ENCODE measurements at regions not wholly inside any gene's neighbourhood (a gene's known extent, or its start where the extent isn't known, plus 50 kb on each side); places are given as distances from the start of the nearest gene placed in this dataset.

DNA sequence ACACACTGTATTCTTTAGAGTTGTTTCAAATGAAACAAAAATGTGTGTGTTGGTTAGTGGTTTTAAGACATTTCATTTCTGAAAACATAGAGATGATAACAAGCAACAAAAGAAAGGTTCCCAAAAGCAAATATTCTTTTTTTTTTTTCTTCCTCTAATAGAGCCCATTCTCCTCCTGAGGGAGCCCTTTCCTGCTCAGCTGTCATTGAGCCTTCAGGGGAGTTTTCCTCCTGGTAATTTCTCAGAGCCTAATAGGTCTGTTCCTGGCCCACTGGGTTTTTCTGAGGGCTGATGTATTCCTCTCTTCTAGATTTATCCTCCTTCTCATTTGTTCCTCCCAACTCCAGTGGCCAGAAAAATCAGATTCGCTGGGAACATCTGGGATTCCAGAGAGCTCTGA is 654.5 kb downstream of the NOVA1 start:
- DNase-seq (no peak), ATAC-seq (no peak)
- POLR2A ChIA-PET = no interaction called here
- CTCF ChIA-PET = no interaction called here
- H3K9me3 ChIP-seq (ENCODE audit: control insufficient read depth in 2 of 3, low read length in 3 of 3) = no peaks in the 10 kb centered on the region
- intact Hi-C loops (cut with micrococcal nuclease) = no loop called here
- no peaks in the 10 kb centered on the region for H3K4me1 ChIP-seq (ENCODE audit: control insufficient read depth in 2 of 2, insufficient read depth in 2 of 2, low read length in 2 of 2)
- H3K4me3 ChIP-seq (ENCODE audit: low read length) = no peak overlapping the region
- peaks cover 0 to 13% (median 4%) of the 10 kb centered on the region in 11 donors for H3K9me3 Mint-ChIP-seq
- H3K4me1 Mint-ChIP-seq = no peaks in the 10 kb centered on the region
- no peaks in the 10 kb centered on the region for H3K27me3 Mint-ChIP-seq
- H3K27ac ChIP-seq (ENCODE audit: low read depth, low read length) = no peak overlapping the region
- no peaks in the 10 kb centered on the region for H3K27me3 ChIP-seq (ENCODE audit: control insufficient read depth in 2 of 2, insufficient read depth in 2 of 2, low read length in 2 of 2)
- H3K27ac Mint-ChIP-seq = no peak overlapping the region
- no peaks in the 10 kb centered on the region for H3K36me3 Mint-ChIP-seq
- no peak overlapping the region for H3K4me3 Mint-ChIP-seq
- no peaks in the 10 kb centered on the region for H3K36me3 ChIP-seq (ENCODE audit: control insufficient read depth in 2 of 3, insufficient read depth in 3 of 3, low read length in 3 of 3)

GRCh38 chr14:25942090-25942489 is 655.7 kb downstream of the NOVA1 start:
- Histone ChIP-seq H3K4me3 (ENCODE audit: low read length) (no peak overlapping the region), H3K36me3 (ENCODE audit: control insufficient read depth in 2 of 3, insufficient read depth in 3 of 3, low read length in 3 of 3) (no peaks in the 10 kb centered on the region), H3K9me3 (ENCODE audit: control insufficient read depth in 2 of 3, low read length in 3 of 3) (no peaks in the 10 kb centered on the region), H3K27me3 (ENCODE audit: control insufficient read depth in 2 of 2, insufficient read depth in 2 of 2, low read length in 2 of 2) (no peaks in the 10 kb centered on the region), H3K27ac (ENCODE audit: low read depth, low read length) (no peak overlapping the region), H3K4me1 (ENCODE audit: control insufficient read depth in 2 of 2, insufficient read depth in 2 of 2, low read length in 2 of 2) (no peaks in the 10 kb centered on the region)
- H3K4me1 Mint-ChIP-seq = no peaks in the 10 kb centered on the region
- DNase-seq (no peak), ATAC-seq (no peak)
- H3K27me3 Mint-ChIP-seq = no peaks in the 10 kb centered on the region
- H3K4me3 Mint-ChIP-seq = no peak overlapping the region
- POLR2A ChIA-PET = no interaction called here
- H3K36me3 Mint-ChIP-seq = no peaks in the 10 kb centered on the region
- intact Hi-C loops (cut with micrococcal nuclease) = no loop called here
- no peak overlapping the region for H3K27ac Mint-ChIP-seq
- H3K9me3 Mint-ChIP-seq = peaks cover 0 to 15% (median 6%) of the 10 kb centered on the region in 11 donors
- CTCF ChIA-PET = interaction anchor here (0.7 kb wide), 1 partner anchor 428 kb away, joined by 3 read pairs; no protein-coding TSS in a partner anchor

- H3K36me3 ChIP-seq (ENCODE audit: control insufficient read depth in 2 of 3, insufficient read depth in 3 of 3, low read length in 3 of 3) = no peaks in the 10 kb centered on the region
- peaks cover 0 to 14% (median 3%) of the 10 kb centered on the region in 11 donors for H3K9me3 Mint-ChIP-seq
- ChIA-PET POLR2A (no interaction called here), CTCF (no interaction called here)
- no peak overlapping the region for H3K4me3 ChIP-seq (ENCODE audit: low read length)
- intact Hi-C loops (cut with micrococcal nuclease) = no loop called here
- no peaks in the 10 kb centered on the region for H3K27me3 Mint-ChIP-seq
- H3K4me3 Mint-ChIP-seq = no peak overlapping the region
- no peak overlapping the region for H3K27ac Mint-ChIP-seq
- DNase-seq = no peak
- H3K4me1 Mint-ChIP-seq = no peaks in the 10 kb centered on the region
- H3K9me3 ChIP-seq (ENCODE audit: control insufficient read depth in 2 of 3, low read length in 3 of 3) = no peaks in the 10 kb centered on the region
- no peak for ATAC-seq
- no peaks in the 10 kb centered on the region for H3K4me1 ChIP-seq (ENCODE audit: control insufficient read depth in 2 of 2, insufficient read depth in 2 of 2, low read length in 2 of 2)
- no peaks in the 10 kb centered on the region for H3K36me3 Mint-ChIP-seq
- H3K27me3 ChIP-seq (ENCODE audit: control insufficient read depth in 2 of 2, insufficient read depth in 2 of 2, low read length in 2 of 2) = no peaks in the 10 kb centered on the region
- no peak overlapping the region for H3K27ac ChIP-seq (ENCODE audit: low read depth, low read length)
These were observed 664.1 kb downstream of the NOVA1 start for GRCh38 chr14:25933731-25934130.

DNA sequence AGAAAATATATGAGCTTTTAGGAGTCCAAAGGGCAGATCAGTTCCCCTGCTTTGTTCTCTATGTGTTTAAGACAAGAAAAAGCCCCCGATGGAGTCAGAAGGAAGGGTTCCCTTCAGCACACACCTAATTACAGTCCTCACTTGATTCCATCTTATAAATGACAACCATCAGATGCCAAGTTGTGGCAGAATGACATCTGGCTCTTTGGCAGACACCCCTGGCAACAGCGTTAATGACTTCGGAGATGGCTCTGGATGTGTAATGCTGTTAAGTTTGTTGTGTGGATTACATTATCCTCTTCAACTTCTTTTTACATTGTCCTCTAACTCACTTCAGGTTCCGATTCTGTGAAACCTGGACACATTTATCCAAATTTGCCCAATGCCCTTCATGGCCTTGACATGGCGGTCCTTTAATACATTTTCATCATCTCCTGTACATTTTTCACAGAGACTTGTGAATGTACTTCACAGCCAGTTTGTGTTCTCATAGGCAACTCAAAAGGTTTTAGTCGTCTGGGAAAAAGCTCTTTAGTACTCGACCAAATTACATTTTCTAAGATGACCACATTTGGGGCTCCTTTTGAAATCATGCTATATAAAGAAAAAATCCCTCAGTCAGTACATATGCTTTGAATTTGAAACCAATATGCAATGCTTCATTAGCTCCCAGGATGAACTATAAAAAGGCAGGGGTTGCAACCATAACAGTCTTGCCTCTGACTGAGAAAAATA is 667.8 kb downstream of the NOVA1 start:
- no peaks in the 10 kb centered on the region for H3K36me3 ChIP-seq (ENCODE audit: control insufficient read depth in 2 of 3, insufficient read depth in 3 of 3, low read length in 3 of 3)
- no peaks in the 10 kb centered on the region for H3K27me3 Mint-ChIP-seq

GRCh38 chr14:25911831-25912230 is 686.0 kb downstream of the NOVA1 start:
- Histone ChIP-seq H3K4me3 (ENCODE audit: low read length) (no peak overlapping the region), H3K27ac (ENCODE audit: low read depth, low read length) (no peak overlapping the region), H3K27me3 (ENCODE audit: control insufficient read depth in 2 of 2, insufficient read depth in 2 of 2, low read length in 2 of 2) (no peaks in the 10 kb centered on the region), H3K4me1 (ENCODE audit: control insufficient read depth in 2 of 2, insufficient read depth in 2 of 2, low read length in 2 of 2) (no peaks in the 10 kb centered on the region), H3K9me3 (ENCODE audit: control insufficient read depth in 2 of 3, low read length in 3 of 3) (no peaks in the 10 kb centered on the region), H3K36me3 (ENCODE audit: control insufficient read depth in 2 of 3, insufficient read depth in 3 of 3, low read length in 3 of 3) (no peaks in the 10 kb centered on the region)
- Mint-ChIP-seq H3K4me1 (no peaks in the 10 kb centered on the region), H3K36me3 (peaks cover 0 to under 1% (median 0%) of the 10 kb centered on the region in 5 donors), H3K9me3 (peaks cover 0 to 36% (median 6%) of the 10 kb centered on the region in 11 donors), H3K4me3 (no peak overlapping the region), H3K27ac (no peak overlapping the region), H3K27me3 (no peaks in the 10 kb centered on the region)
- POLR2A ChIA-PET = no interaction called here
- no peak for ATAC-seq
- CTCF ChIA-PET = no interaction called here
- intact Hi-C loops (cut with micrococcal nuclease) = no loop called here
- no peak for DNase-seq

More for the DNA sequence above, 667.8 kb downstream of the NOVA1 start:
- CTCF ChIA-PET = no interaction called here
- intact Hi-C loops (cut with micrococcal nuclease) = no loop called here
- H3K4me3 ChIP-seq (ENCODE audit: low read length) = no peak overlapping the region
- POLR2A ChIA-PET = no interaction called here
- H3K4me1 ChIP-seq (ENCODE audit: control insufficient read depth in 2 of 2, insufficient read depth in 2 of 2, low read length in 2 of 2) = no peaks in the 10 kb centered on the region
- H3K27me3 ChIP-seq (ENCODE audit: control insufficient read depth in 2 of 2, insufficient read depth in 2 of 2, low read length in 2 of 2) = no peaks in the 10 kb centered on the region
- Mint-ChIP-seq H3K27ac (no peak overlapping the region), H3K9me3 (peaks cover 0 to 25% (median 9%) of the 10 kb centered on the region in 11 donors), H3K4me3 (no peak overlapping the region), H3K4me1 (no peaks in the 10 kb centered on the region), H3K36me3 (no peaks in the 10 kb centered on the region)
- H3K27ac ChIP-seq (ENCODE audit: low read depth, low read length) = no peak overlapping the region
- no peak for ATAC-seq
- DNase-seq = no peak
- no peaks in the 10 kb centered on the region for H3K9me3 ChIP-seq (ENCODE audit: control insufficient read depth in 2 of 3, low read length in 3 of 3)

DNA sequence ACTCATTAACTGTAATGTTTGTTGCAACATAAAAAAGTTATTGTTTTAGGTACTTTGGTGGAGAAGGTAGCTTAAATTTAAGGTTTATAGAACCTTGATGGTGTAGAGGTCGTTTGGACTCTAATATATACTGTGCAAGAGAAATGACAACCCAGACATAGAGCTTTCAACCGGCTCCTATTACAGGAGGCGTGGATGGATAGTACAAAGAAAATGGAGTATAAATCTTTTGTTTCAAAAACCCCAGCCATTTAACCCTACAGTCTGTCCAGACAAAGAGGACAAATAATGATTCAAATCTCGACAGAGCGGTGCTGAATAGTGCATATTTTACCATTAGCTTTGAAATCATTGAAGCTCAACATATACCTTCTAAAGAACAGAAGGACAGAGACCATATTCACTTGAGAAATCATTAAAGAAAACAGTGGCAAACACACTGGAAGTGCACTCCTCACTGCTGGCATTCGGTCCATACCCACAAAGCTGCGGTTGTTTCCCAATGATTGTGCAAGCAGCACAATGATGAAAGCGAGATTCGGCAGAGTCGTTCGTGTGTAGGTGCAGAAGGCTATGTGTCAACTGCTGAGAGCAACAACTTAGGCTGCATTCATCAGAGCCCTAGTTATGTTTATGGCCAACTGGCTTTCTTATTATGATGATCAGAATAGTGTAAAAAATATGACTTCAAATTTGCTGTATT is 688.6 kb downstream of the NOVA1 start:
- H3K4me1 ChIP-seq (ENCODE audit: control insufficient read depth in 2 of 2, insufficient read depth in 2 of 2, low read length in 2 of 2) = no peaks in the 10 kb centered on the region
- H3K27me3 ChIP-seq (ENCODE audit: control insufficient read depth in 2 of 2, insufficient read depth in 2 of 2, low read length in 2 of 2) = no peaks in the 10 kb centered on the region
- no peaks in the 10 kb centered on the region for H3K9me3 ChIP-seq (ENCODE audit: control insufficient read depth in 2 of 3, low read length in 3 of 3)
- DNase-seq = no peak
- no peaks in the 10 kb centered on the region for H3K36me3 ChIP-seq (ENCODE audit: control insufficient read depth in 2 of 3, insufficient read depth in 3 of 3, low read length in 3 of 3)
- Mint-ChIP-seq H3K9me3 (peaks cover 0 to 38% (median 6%) of the 10 kb centered on the region in 11 donors), H3K36me3 (peaks cover 0 to 7% (median 0%) of the 10 kb centered on the region in 5 donors), H3K27ac (no peak overlapping the region), H3K27me3 (no peaks in the 10 kb centered on the region), H3K4me3 (no peak overlapping the region), H3K4me1 (no peaks in the 10 kb centered on the region)
- intact Hi-C loops (cut with micrococcal nuclease) = no loop called here
- no peak for ATAC-seq
- H3K27ac ChIP-seq (ENCODE audit: low read depth, low read length) = no peak overlapping the region
- POLR2A ChIA-PET = no interaction called here
- no peak overlapping the region for H3K4me3 ChIP-seq (ENCODE audit: low read length)
- CTCF ChIA-PET = no interaction called here
